RWPE1 (cell line): ENCODE measurements at regions not wholly inside any gene's neighbourhood (a gene's known extent, or its start where the extent isn't known, plus 50 kb on each side); places are given as distances from the start of the nearest gene placed in this dataset.
A peak's percentile ranks its signal among the peaks of the same experiment; 100 is the strongest.

ENCODE experiments used
- CTCF ChIA-PET: fragments of 350-600 bp; sonication (Branson Sonifier 250); formaldehyde crosslinking; extraction: SDS; loops from one replicate; lab custom pipeline; 2021; lab: Yijun Ruan, JAX
- POLR2A ChIA-PET: fragments of 400-600 bp; formaldehyde crosslinking; extraction: SDS; loops from one replicate; lab custom pipeline; 2020; ENCODE audit warnings: antibody characterized with exemption; ENCODE audit not compliant: low non-redundant PET; lab: Yijun Ruan, JAX
- DNase-seq: peaks from one replicate; pipeline ENCODE4 v3.0.0; 2012; ENCODE audit warnings: low spot score
- H3K27ac ChIP-seq: fragments of 450-650 bp; 2 replicates; pipeline ENCODE4 v1.5.1; 2017
- TF ChIP-seq, protein P1 (sequence below): fragments of 450-650 bp; conservative IDR thresholded peaks from 2 replicates; pipeline ENCODE4 v1.5.1; 2017; ENCODE audit warnings: low read depth, mild to moderate bottlenecking

GRCh38 chr4:154014407-154015321 lies 225.8 kb upstream of the SFRP2 start:
- TF ChIP-seq, protein P1, sequence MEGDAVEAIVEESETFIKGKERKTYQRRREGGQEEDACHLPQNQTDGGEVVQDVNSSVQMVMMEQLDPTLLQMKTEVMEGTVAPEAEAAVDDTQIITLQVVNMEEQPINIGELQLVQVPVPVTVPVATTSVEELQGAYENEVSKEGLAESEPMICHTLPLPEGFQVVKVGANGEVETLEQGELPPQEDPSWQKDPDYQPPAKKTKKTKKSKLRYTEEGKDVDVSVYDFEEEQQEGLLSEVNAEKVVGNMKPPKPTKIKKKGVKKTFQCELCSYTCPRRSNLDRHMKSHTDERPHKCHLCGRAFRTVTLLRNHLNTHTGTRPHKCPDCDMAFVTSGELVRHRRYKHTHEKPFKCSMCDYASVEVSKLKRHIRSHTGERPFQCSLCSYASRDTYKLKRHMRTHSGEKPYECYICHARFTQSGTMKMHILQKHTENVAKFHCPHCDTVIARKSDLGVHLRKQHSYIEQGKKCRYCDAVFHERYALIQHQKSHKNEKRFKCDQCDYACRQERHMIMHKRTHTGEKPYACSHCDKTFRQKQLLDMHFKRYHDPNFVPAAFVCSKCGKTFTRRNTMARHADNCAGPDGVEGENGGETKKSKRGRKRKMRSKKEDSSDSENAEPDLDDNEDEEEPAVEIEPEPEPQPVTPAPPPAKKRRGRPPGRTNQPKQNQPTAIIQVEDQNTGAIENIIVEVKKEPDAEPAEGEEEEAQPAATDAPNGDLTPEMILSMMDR = no peak
- no peak overlapping the region for H3K27ac ChIP-seq
- POLR2A ChIA-PET = no interaction called here
- CTCF ChIA-PET = interaction anchor here (0.7 kb wide), 1 partner anchor 325 kb away, joined by 3 read pairs; no protein-coding TSS in a partner anchor
- no peak for DNase-seq

- ChIA-PET CTCF (no interaction called here), POLR2A (no interaction called here)
- DNase-seq = no peak
- TF ChIP-seq, protein P1 = no peak
- no peak overlapping the region for H3K27ac ChIP-seq
Observed at GRCh38 chr4:154013576-154013975, 224.7 kb upstream of the SFRP2 start.

GRCh38 chr4:154010371-154010770 lies 221.5 kb upstream of the SFRP2 start:
- TF ChIP-seq, protein P1 = no peak
- ChIA-PET CTCF (no interaction called here), POLR2A (no interaction called here)
- DNase-seq = no peak
- H3K27ac ChIP-seq = no peak overlapping the region

DNA sequence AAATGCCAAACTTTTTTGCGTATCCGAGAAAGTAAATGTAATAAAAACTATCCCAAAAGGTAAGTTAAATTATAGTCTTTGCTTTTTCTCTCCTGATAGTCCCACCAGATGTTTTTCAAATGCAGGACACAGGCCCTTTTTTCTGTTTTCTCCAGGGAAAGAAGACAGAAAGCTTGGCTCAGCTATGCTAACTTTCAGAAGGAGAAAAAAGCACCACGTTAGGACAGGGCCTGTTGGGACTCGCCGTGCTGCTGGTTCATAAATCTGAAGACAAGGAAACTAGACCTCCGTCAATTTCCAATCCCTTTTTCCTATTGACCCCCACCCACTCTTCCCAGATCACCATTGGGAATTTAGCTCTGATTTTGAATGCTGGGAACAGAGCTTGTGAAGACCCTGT lies 220.9 kb upstream of the SFRP2 start:
- H3K27ac ChIP-seq = no peak overlapping the region

GRCh38 chr4:154009191-154009590 lies 220.3 kb upstream of the SFRP2 start:
- TF ChIP-seq, protein P1 = no peak
- no peak overlapping the region for H3K27ac ChIP-seq
- ChIA-PET CTCF (interaction anchor here (0.6 to 0.7 kb wide), 2 partner anchors 25 to 221 kb away, joined by 3 to 4 read pairs; no protein-coding TSS in a partner anchor), POLR2A (no interaction called here)
- DNase-seq = peak; percentile 26

More for the DNA sequence above, 220.9 kb upstream of the SFRP2 start:
- DNase-seq = no peak
- ChIA-PET CTCF (no interaction called here), POLR2A (no interaction called here)
- TF ChIP-seq, protein P1 = no peak

- DNase-seq = no peak
- CTCF ChIA-PET = no interaction called here
- TF ChIP-seq, protein P1 = no peak
- POLR2A ChIA-PET = no interaction called here
- peak overlapping the region; percentile 40; the same call in 1 of the 2 replicates for H3K27ac ChIP-seq
Observed at GRCh38 chr4:154005171-154005520, 216.3 kb upstream of the SFRP2 start.
